ENCODE measurements at regions not wholly inside any gene's neighbourhood (a gene's known extent, or its start where the extent isn't known, plus 50 kb on each side); places are given as distances from the start of the nearest gene placed in this dataset.
"Not testable (repeated sequence)": the region's sequence is repeated elsewhere in the genome, so short reads cannot be mapped to it uniquely, and the experiment has no call there.

DNA sequence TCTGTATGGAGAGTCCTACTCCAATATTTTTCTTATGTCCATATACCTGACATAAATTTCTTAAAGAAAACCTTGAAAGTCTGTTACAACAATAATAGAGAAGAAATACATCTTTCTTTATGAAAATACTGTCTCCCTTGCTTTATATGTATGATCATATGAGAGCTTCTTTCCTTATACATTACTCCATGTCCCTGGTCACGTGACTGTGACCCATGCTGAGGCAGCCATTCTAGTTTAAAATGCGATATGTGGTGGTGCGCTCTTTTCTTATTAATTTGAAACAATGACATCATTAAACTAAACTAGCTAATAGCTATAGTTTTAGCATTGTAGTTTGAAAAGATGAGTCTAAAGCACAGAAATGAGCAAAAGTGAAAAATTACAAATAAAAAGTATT, 1120.3 kb upstream of the PRR20A start:
- Histone ChIP-seq H3K36me3 (ENCODE audit: control insufficient read depth, insufficient read depth, low read length) (no peaks in the 10 kb centered on the region), H3K9me3 (ENCODE audit: control insufficient read depth, insufficient read depth, low read length) (no peaks in the 10 kb centered on the region), H3K4me1 (ENCODE audit: control insufficient read depth, insufficient read depth, low read length) (peaks cover 16% of the 10 kb centered on the region), H3K4me3 (ENCODE audit: low read depth, low read length) (no peak overlapping the region), H3K27me3 (ENCODE audit: control insufficient read depth, insufficient read depth, low read length) (no peaks in the 10 kb centered on the region), H3K9ac (ENCODE audit: low read depth, low read length) (no peak overlapping the region), H3K27ac (ENCODE audit: low read depth, low read length) (no peak overlapping the region)

DNA sequence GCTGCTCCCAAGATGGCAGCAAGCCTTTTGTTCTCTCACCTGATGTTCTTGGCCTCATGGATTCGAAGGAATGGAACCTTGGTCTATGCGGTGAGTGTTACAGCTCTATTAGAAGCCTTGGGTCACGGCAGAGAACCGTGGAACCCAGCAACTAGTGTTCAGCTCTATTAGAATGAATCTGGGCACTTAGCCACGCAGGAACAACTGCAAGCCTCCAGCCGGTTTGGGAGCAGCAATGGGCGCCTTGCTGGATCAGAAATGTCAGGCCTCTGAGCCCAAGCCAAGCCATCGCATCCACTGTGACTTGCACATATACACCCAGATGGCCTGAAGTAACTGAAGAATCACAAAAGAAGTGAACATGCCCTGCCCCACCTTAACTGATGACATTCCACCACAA, 1100.7 kb upstream of the PRR20A start:
- H3K9me3 ChIP-seq (ENCODE audit: control insufficient read depth, insufficient read depth, low read length) = no peaks in the 10 kb centered on the region; the same call in 1 of the 2 replicates
- no peaks in the 10 kb centered on the region for H3K27me3 ChIP-seq (ENCODE audit: control insufficient read depth, insufficient read depth, low read length)
- no peaks in the 10 kb centered on the region for H3K4me1 ChIP-seq (ENCODE audit: control insufficient read depth, insufficient read depth, low read length)
- H3K9ac ChIP-seq (ENCODE audit: low read depth, low read length) = no peak overlapping the region
- H3K4me3 ChIP-seq (ENCODE audit: low read depth, low read length) = no peak overlapping the region
- no peak overlapping the region for H3K27ac ChIP-seq (ENCODE audit: low read depth, low read length)
- H3K36me3 ChIP-seq (ENCODE audit: control insufficient read depth, insufficient read depth, low read length) = no peaks in the 10 kb centered on the region

DNA sequence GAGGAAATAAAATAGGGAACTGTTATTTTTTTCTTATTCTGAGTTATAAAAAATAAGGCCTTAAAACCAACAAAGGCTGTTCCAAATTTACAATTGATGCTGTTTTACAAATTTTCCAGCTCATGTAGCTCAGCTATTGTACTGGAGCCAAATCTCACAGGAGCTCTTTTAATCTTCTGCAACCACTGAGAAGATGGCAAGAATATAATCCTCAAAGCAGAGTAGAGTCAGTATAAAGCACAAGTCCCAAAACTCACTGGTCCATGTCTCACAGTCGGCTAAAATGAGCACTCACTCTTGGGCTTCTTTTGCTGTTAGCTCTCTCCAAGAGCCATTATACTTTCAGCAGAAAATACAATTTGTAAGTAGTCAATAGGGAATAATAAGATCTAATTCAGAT, 1074.4 kb upstream of the PRR20A start:
- H3K9me3 ChIP-seq (ENCODE audit: control insufficient read depth, insufficient read depth, low read length) = no peaks in the 10 kb centered on the region
- H3K9ac ChIP-seq (ENCODE audit: low read depth, low read length) = no peak overlapping the region
- no peak overlapping the region for H3K27ac ChIP-seq (ENCODE audit: low read depth, low read length)
- peaks cover 7% of the 10 kb centered on the region; the same call in 1 of the 2 replicates for H3K4me1 ChIP-seq (ENCODE audit: control insufficient read depth, insufficient read depth, low read length)
- H3K4me3 ChIP-seq (ENCODE audit: low read depth, low read length) = no peak overlapping the region
- H3K36me3 ChIP-seq (ENCODE audit: control insufficient read depth, insufficient read depth, low read length) = no peaks in the 10 kb centered on the region
- no peaks in the 10 kb centered on the region for H3K27me3 ChIP-seq (ENCODE audit: control insufficient read depth, insufficient read depth, low read length)

DNA sequence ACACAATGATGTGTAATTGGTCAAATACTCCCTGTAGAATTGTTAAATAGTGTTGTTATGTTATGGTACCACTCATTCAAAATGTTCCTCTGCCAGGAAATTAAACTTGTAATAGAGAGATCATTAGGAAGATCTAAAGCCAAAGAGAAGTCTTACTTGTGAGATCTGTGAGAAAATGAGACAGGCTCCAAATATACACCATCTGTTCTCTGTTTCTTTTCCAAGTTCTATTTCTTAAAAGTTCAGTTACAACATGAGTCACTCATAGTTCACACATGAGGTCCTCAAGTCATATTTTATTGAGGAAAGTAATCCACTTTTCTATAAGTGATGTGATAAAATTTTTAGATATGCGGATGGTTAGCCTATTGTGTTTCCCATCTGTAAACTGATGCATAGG, 1038.1 kb upstream of the PRR20A start:
- Histone ChIP-seq H3K4me3 (ENCODE audit: low read depth, low read length) (no peak overlapping the region), H3K9ac (ENCODE audit: low read depth, low read length) (no peak overlapping the region), H3K4me1 (ENCODE audit: control insufficient read depth, insufficient read depth, low read length) (no peaks in the 10 kb centered on the region), H3K36me3 (ENCODE audit: control insufficient read depth, insufficient read depth, low read length) (no peaks in the 10 kb centered on the region), H3K9me3 (ENCODE audit: control insufficient read depth, insufficient read depth, low read length) (no peaks in the 10 kb centered on the region), H3K27me3 (ENCODE audit: control insufficient read depth, insufficient read depth, low read length) (no peaks in the 10 kb centered on the region), H3K27ac (ENCODE audit: low read depth, low read length) (no peak overlapping the region)

DNA sequence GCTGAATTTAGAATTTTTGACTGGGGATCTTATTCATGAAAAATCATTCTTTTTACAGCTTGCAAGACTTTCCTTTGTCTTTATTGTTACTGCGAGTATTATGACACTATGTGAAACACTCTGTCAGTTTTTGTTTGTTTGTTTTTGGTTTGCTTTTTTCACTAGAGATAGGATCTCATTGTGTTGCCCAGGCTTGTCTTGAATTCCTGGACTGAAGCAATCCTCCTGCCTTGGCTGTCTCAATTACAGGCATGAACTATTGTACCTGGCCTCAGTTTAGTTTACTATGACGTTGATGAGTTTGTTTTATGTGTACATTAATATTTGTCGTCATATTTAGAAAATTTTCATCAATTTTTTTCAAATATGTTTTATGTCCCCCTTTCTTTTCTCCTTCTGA, 1030.0 kb upstream of the PRR20A start:
- no peak overlapping the region for H3K9ac ChIP-seq (ENCODE audit: low read depth, low read length)

DNA sequence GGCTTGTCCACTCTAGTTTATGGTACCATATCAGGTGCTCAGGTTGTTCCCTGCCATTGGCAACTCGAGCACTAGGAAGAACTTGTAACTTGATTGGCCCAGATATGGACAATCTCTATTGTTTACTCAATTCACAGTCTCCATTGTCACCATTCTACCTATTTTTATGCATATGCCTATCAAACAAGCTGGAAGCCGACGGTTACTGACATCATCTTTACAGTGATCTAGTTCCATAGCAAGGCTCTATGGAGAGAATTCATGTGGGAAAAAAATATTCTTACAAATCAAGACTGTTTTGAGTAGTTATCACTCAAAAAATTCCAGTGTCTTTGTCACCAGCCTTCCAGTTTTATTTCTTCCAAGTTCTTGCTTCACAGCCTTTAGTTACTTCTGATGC, 1006.2 kb upstream of the PRR20A start:
- H3K27me3 ChIP-seq (ENCODE audit: control insufficient read depth, insufficient read depth, low read length) = no peaks in the 10 kb centered on the region
- no peak overlapping the region for H3K9ac ChIP-seq (ENCODE audit: low read depth, low read length)
- no peak overlapping the region for H3K4me3 ChIP-seq (ENCODE audit: low read depth, low read length)
- no peaks in the 10 kb centered on the region for H3K36me3 ChIP-seq (ENCODE audit: control insufficient read depth, insufficient read depth, low read length)
- H3K4me1 ChIP-seq (ENCODE audit: control insufficient read depth, insufficient read depth, low read length) = no peaks in the 10 kb centered on the region
- no peak overlapping the region for H3K27ac ChIP-seq (ENCODE audit: low read depth, low read length)
- no peaks in the 10 kb centered on the region for H3K9me3 ChIP-seq (ENCODE audit: control insufficient read depth, insufficient read depth, low read length)

More for the DNA sequence above, 1030.0 kb upstream of the PRR20A start:
- no peaks in the 10 kb centered on the region for H3K27me3 ChIP-seq (ENCODE audit: control insufficient read depth, insufficient read depth, low read length)
- H3K4me3 ChIP-seq (ENCODE audit: low read depth, low read length) = no peak overlapping the region
- no peaks in the 10 kb centered on the region for H3K36me3 ChIP-seq (ENCODE audit: control insufficient read depth, insufficient read depth, low read length)
- no peaks in the 10 kb centered on the region for H3K9me3 ChIP-seq (ENCODE audit: control insufficient read depth, insufficient read depth, low read length)
- H3K4me1 ChIP-seq (ENCODE audit: control insufficient read depth, insufficient read depth, low read length) = peaks cover 13% of the 10 kb centered on the region; the same call in 1 of the 2 replicates
- no peak overlapping the region for H3K27ac ChIP-seq (ENCODE audit: low read depth, low read length)

DNA sequence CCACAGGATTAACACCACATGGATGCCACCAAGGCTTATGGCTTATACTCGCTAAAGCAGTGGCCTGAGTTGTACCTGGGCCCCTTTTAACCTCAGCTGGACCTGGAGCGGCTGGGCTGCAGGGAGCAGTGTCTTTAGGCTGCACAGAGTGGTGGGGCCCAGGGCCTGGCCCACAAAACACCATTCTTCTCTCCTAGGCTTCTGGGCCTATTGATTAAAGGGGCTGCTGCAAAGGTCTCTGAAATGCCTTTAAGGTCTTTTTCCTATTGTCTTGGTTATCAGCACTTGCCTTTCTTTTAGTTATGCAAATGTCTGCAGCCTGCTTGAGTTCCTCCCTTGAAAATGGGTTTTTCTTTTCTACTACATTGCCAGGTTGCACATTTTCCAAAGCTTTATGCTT, 973.9 kb upstream of the PRR20A start:
- H3K27ac ChIP-seq (ENCODE audit: low read depth, low read length) = peak overlapping the region; percentile 79
- peak overlapping the region; percentile 20; the same call in 1 of the 2 replicates for H3K4me3 ChIP-seq (ENCODE audit: low read depth, low read length)
- H3K27me3 ChIP-seq (ENCODE audit: control insufficient read depth, insufficient read depth, low read length) = no peaks in the 10 kb centered on the region
- H3K9ac ChIP-seq (ENCODE audit: low read depth, low read length) = no peak overlapping the region
- H3K36me3 ChIP-seq (ENCODE audit: control insufficient read depth, insufficient read depth, low read length) = no peaks in the 10 kb centered on the region
- H3K4me1 ChIP-seq (ENCODE audit: control insufficient read depth, insufficient read depth, low read length) = peaks cover 9% of the 10 kb centered on the region; the same call in 1 of the 2 replicates
- H3K9me3 ChIP-seq (ENCODE audit: control insufficient read depth, insufficient read depth, low read length) = no peaks in the 10 kb centered on the region

DNA sequence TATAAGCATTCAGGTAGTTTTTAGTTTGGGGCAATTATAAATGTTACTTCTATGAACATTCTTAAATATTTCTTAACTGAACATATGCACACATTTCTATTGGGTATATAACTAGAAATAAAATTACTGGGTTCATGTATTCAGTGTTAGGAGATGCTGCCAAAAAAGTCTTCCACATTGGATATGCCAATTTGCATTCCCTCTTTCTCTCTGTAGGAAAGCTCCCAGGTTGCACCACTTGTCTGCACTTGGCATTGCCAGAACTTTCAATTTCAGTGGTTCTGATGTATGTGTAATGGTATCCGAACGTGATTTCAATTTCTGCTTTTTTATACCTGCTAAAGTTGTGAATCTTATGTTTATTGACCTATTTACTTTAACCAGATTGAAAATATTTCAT, 972.1 kb upstream of the PRR20A start:
- peaks cover 9% of the 10 kb centered on the region; the same call in 1 of the 2 replicates for H3K4me1 ChIP-seq (ENCODE audit: control insufficient read depth, insufficient read depth, low read length)
- H3K9me3 ChIP-seq (ENCODE audit: control insufficient read depth, insufficient read depth, low read length) = no peaks in the 10 kb centered on the region
- H3K27ac ChIP-seq (ENCODE audit: low read depth, low read length) = no peak overlapping the region
- H3K36me3 ChIP-seq (ENCODE audit: control insufficient read depth, insufficient read depth, low read length) = no peaks in the 10 kb centered on the region
- no peaks in the 10 kb centered on the region for H3K27me3 ChIP-seq (ENCODE audit: control insufficient read depth, insufficient read depth, low read length)
- H3K9ac ChIP-seq (ENCODE audit: low read depth, low read length) = no peak overlapping the region
- H3K4me3 ChIP-seq (ENCODE audit: low read depth, low read length) = no peak overlapping the region

DNA sequence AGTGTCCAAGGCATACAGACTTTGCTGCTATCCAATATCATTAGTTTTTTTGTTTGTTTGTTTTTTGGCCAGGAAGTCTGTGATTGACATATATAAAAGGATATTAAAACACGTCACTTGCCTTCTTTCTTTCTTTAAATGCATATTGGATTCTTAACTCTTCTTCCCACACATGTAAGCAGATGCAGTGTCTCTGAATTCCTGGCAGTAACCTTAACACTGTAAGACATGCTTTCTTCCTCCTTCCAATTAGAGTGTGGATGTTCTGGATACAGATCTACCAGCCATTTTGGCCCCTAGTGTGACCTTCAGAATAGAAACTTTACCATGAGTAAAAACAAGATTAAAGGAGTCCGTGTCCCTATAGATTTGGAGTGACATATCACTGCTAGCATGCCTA, 967.4 kb upstream of the PRR20A start:
- Histone ChIP-seq H3K9ac (ENCODE audit: low read depth, low read length) (no peak overlapping the region), H3K27ac (ENCODE audit: low read depth, low read length) (no peak overlapping the region), H3K27me3 (ENCODE audit: control insufficient read depth, insufficient read depth, low read length) (no peaks in the 10 kb centered on the region), H3K4me3 (ENCODE audit: low read depth, low read length) (no peak overlapping the region), H3K9me3 (ENCODE audit: control insufficient read depth, insufficient read depth, low read length) (no peaks in the 10 kb centered on the region), H3K4me1 (ENCODE audit: control insufficient read depth, insufficient read depth, low read length) (0 out of 2 replicates have a peak, but pooled peaks cover 2% of the 10 kb centered on the region), H3K36me3 (ENCODE audit: control insufficient read depth, insufficient read depth, low read length) (no peaks in the 10 kb centered on the region)

DNA sequence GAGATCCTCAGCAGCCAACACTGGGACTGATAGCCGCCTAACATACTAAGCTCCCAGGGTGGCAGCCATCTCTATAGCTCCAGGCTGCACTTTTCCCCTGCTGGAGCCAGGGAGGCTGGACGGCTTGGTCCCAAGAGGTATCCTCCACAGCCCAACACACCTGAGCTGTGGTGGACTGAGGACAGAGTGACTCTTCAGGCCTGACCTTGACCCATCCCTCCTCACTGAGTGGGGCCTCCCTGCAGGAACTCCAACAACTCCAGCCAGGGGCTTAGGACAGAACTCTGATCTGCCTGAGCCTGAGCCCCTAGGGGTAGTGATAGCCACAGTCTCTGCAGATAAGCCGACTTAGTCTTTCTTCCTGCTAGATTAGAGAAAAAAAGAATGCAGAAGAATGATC, 958.1 kb upstream of the PRR20A start:
- Histone ChIP-seq H3K9ac (ENCODE audit: low read depth, low read length) (no peak overlapping the region), H3K9me3 (ENCODE audit: control insufficient read depth, insufficient read depth, low read length) (peaks cover under 1% of the 10 kb centered on the region; the same call in 1 of the 2 replicates), H3K4me1 (ENCODE audit: control insufficient read depth, insufficient read depth, low read length) (no peaks in the 10 kb centered on the region), H3K4me3 (ENCODE audit: low read depth, low read length) (no peak overlapping the region), H3K27me3 (ENCODE audit: control insufficient read depth, insufficient read depth, low read length) (no peaks in the 10 kb centered on the region), H3K36me3 (ENCODE audit: control insufficient read depth, insufficient read depth, low read length) (no peaks in the 10 kb centered on the region), H3K27ac (ENCODE audit: low read depth, low read length) (no peak overlapping the region)

DNA sequence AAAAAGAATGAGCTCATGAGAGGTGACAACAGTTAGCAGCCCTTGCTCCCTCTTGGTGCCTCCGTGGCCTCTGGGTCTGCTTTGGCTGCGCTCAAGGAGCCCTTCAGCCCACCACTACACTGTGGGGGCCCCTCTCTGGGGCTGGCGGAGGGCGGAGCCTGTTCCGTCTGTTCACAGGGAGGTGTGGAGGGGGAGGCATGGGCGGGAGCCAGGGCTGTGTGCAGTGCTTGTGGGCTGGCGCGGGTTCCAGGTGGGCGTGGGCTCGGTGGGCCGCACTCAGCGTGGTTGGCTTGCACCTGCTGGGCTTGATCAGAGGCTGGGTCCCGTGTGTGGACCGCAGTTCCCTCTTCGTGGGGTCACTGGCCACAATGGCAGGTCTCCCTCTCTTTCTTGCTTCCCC, 953.4 kb upstream of the PRR20A start:
- Histone ChIP-seq H3K36me3 (ENCODE audit: control insufficient read depth, insufficient read depth, low read length) (no peaks in the 10 kb centered on the region), H3K9ac (ENCODE audit: low read depth, low read length) (no peak overlapping the region), H3K4me3 (ENCODE audit: low read depth, low read length) (no peak overlapping the region), H3K4me1 (ENCODE audit: control insufficient read depth, insufficient read depth, low read length) (no peaks in the 10 kb centered on the region), H3K27me3 (ENCODE audit: control insufficient read depth, insufficient read depth, low read length) (no peaks in the 10 kb centered on the region), H3K9me3 (ENCODE audit: control insufficient read depth, insufficient read depth, low read length) (peaks cover 3% of the 10 kb centered on the region; the same call in 1 of the 2 replicates), H3K27ac (ENCODE audit: low read depth, low read length) (no peak overlapping the region)

DNA sequence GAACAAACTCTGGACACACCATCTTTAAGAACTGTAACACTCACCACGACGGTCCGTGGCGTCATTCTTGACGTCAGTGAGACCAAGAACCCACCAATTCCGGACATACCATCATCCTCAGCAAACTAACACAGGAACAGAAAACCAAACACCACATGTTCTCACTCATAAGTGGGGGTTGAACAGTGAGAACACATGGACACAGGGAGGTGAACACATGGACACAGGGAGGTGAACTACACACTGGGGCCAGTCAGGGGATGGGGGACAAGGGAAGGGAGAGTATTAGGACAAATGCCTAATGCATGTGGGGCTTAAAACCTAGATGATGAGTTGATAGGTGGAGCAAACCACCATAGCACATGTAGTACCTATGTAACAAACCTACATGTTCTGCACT, 952.1 kb upstream of the PRR20A start:
- H3K4me3 ChIP-seq (ENCODE audit: low read depth, low read length); H3K9ac ChIP-seq (ENCODE audit: low read depth, low read length); H3K9me3 ChIP-seq (ENCODE audit: control insufficient read depth, insufficient read depth, low read length); H3K27ac ChIP-seq (ENCODE audit: low read depth, low read length); H3K4me1 ChIP-seq (ENCODE audit: control insufficient read depth, insufficient read depth, low read length); H3K36me3 ChIP-seq (ENCODE audit: control insufficient read depth, insufficient read depth, low read length); H3K27me3 ChIP-seq (ENCODE audit: control insufficient read depth, insufficient read depth, low read length): not testable (repeated sequence)
